Neural cell (in vitro differentiated cells): ENCODE measurements at regions not wholly inside any gene's neighbourhood (a gene's known extent, or its start where the extent isn't known, plus 50 kb on each side); places are given as distances from the start of the nearest gene placed in this dataset.

Experiments
- H2AFZ ChIP-seq: fragments of 200-600, 300-800 bp; sonication (generic), shearing (Covaris generic); 2 replicates; pipeline ENCODE4 v1.6.0; 2014; ENCODE audit warnings: low read depth, mild to moderate bottlenecking, antibody characterized with exemption, low read length, moderate library complexity
- H3F3A ChIP-seq: fragments of 200-600 bp; shearing (Covaris generic); 2 replicates; pipeline ENCODE4 v1.6.1; 2016; ENCODE audit warnings: mild to moderate bottlenecking, moderate library complexity, mixed read lengths, antibody characterized with exemption, low read length; ENCODE audit not compliant: insufficient read depth, poor library complexity, severe bottlenecking
- H3K27ac ChIP-seq: fragments of 200-600, 300-800 bp; sonication (generic), shearing (Covaris generic); 2 replicates; pipeline ENCODE4 v1.5.1; 2014; ENCODE audit warnings: mild to moderate bottlenecking, low read length, moderate library complexity
- H3K27me3 ChIP-seq: fragments of 300-800, 200-600 bp; sonication (generic), shearing (Covaris generic); 2 replicates; pipeline ENCODE4 v1.6.0; 2014; ENCODE audit warnings: mild to moderate bottlenecking, low read depth, low read length, moderate library complexity; ENCODE audit not compliant: insufficient read depth
- H3K36me3 ChIP-seq: fragments of 300-800, 200-600 bp; sonication (generic), shearing (Covaris generic); 2 replicates; pipeline ENCODE4 v1.5.1; 2014; ENCODE audit warnings: mild to moderate bottlenecking, antibody characterized with exemption, low read length, moderate library complexity; ENCODE audit not compliant: insufficient read depth
- H3K4me2 ChIP-seq: fragments of 300-800, 200-600 bp; sonication (generic), shearing (Covaris generic); 2 replicates; pipeline ENCODE4 v1.6.0; 2014; ENCODE audit warnings: mild to moderate bottlenecking, low read length
- H3K4me3 ChIP-seq: fragments of 300-800, 200-600 bp; sonication (generic), shearing (Covaris generic); 2 replicates; pipeline ENCODE4 v1.5.1; 2014; ENCODE audit warnings: mild to moderate bottlenecking, low read length, moderate library complexity
- H3K79me2 ChIP-seq: fragments of 200-600 bp; shearing (Covaris generic); replicated peaks from 2 replicates; pipeline ENCODE4 v1.6.0; 2014; ENCODE audit warnings: mild to moderate bottlenecking, low read length, moderate library complexity; ENCODE audit not compliant: insufficient read depth
- H3K9ac ChIP-seq: fragments of 300-800, 200-600 bp; sonication (generic), shearing (Covaris generic); 2 replicates; pipeline ENCODE4 v1.6.1; 2016; ENCODE audit warnings: mild to moderate bottlenecking, low read length, mixed read lengths
- H3K9me2 ChIP-seq: fragments of 200-600 bp; shearing (Covaris generic); 2 replicates; pipeline ENCODE4 v1.6.1; 2016; ENCODE audit warnings: mild to moderate bottlenecking, low read length, mixed read lengths; ENCODE audit not compliant: insufficient read depth
- H3K9me3 ChIP-seq: fragments of 200-600, 300-800 bp; sonication (generic), shearing (Covaris generic); 2 replicates; pipeline ENCODE4 v1.6.1; 2016; ENCODE audit warnings: mild to moderate bottlenecking, mixed run types, low read length, moderate library complexity, mixed read lengths
- H4K20me1 ChIP-seq: fragments of 200-600 bp; shearing (Covaris generic); 2 replicates; pipeline ENCODE4 v1.6.1; 2016; ENCODE audit warnings: mild to moderate bottlenecking, mixed run types; ENCODE audit not compliant: insufficient read depth
- CTCF ChIP-seq: fragments of 450-650 bp; IDR thresholded peaks from 2 replicates; pipeline ENCODE4 v1.5.1; 2014; ENCODE audit warnings: antibody characterized with exemption, mild to moderate bottlenecking, moderate library complexity; ENCODE audit not compliant: poor library complexity, severe bottlenecking
- EP300 ChIP-seq: fragments of 450-650 bp; conservative IDR thresholded peaks from 2 replicates; pipeline ENCODE4 v1.6.1; 2014; ENCODE audit warnings: antibody characterized with exemption, mild to moderate bottlenecking, moderate library complexity; ENCODE audit not compliant: poor library complexity, severe bottlenecking
- EZH2 ChIP-seq: fragments of 200-600, 300-800 bp; shearing (Covaris generic), sonication (generic); IDR thresholded peaks from 2 replicates; pipeline ENCODE4 v1.6.1; 2014; ENCODE audit warnings: antibody characterized with exemption, low read length, borderline replicate concordance, mild to moderate bottlenecking; ENCODE audit not compliant: insufficient read depth, poor library complexity, severe bottlenecking
- MXI1 ChIP-seq: fragments of 450-650 bp; conservative IDR thresholded peaks from 2 replicates; pipeline ENCODE4 v1.6.1; 2014; ENCODE audit warnings: antibody characterized with exemption, mild to moderate bottlenecking; ENCODE audit not compliant: poor library complexity, severe bottlenecking
- POLR2AphosphoS5 ChIP-seq: IDR thresholded peaks from 2 replicates; pipeline ENCODE4 v1.6.1; 2012
- RAD21 ChIP-seq: fragments of 450-650 bp; conservative IDR thresholded peaks from 2 replicates; pipeline ENCODE4 v1.6.1; 2014; ENCODE audit warnings: antibody characterized with exemption, mild to moderate bottlenecking, moderate library complexity
- SMC3 ChIP-seq: fragments of 450-650 bp; conservative IDR thresholded peaks from 2 replicates; pipeline ENCODE4 v1.6.1; 2014; ENCODE audit warnings: antibody characterized with exemption, mild to moderate bottlenecking, moderate library complexity; ENCODE audit not compliant: poor library complexity
- TAF1 ChIP-seq: IDR thresholded peaks from 2 replicates; pipeline ENCODE4 v1.6.1; 2012; ENCODE audit warnings: low read depth
- TF ChIP-seq, protein P1 (sequence below): IDR thresholded peaks from 2 replicates; pipeline ENCODE4 v1.6.1; 2012; ENCODE audit warnings: borderline replicate concordance

- Histone ChIP-seq H3K36me3 (no peaks in the 10 kb centered on the region), H3K9me2 (no peaks in the 10 kb centered on the region), H3K4me3 (no peak overlapping the region), H3K9me3 (no peaks in the 10 kb centered on the region), H4K20me1 (no peaks in the 10 kb centered on the region), H3K79me2 (no peaks in the 10 kb centered on the region), H3K9ac (no peak overlapping the region), H3F3A (no peaks in the 10 kb centered on the region), H3K27me3 (no peaks in the 10 kb centered on the region), H2AFZ (no peak overlapping the region), H3K27ac (no peak overlapping the region), H3K4me2 (no peak overlapping the region)
- TF ChIP-seq TAF1 (no peak), RAD21 (no peak), MXI1 (no peak), SMC3 (no peak), EZH2 (no peak), CTCF (no peak), EP300 (no peak), POLR2AphosphoS5 (no peak)
- TF ChIP-seq, protein P1, sequence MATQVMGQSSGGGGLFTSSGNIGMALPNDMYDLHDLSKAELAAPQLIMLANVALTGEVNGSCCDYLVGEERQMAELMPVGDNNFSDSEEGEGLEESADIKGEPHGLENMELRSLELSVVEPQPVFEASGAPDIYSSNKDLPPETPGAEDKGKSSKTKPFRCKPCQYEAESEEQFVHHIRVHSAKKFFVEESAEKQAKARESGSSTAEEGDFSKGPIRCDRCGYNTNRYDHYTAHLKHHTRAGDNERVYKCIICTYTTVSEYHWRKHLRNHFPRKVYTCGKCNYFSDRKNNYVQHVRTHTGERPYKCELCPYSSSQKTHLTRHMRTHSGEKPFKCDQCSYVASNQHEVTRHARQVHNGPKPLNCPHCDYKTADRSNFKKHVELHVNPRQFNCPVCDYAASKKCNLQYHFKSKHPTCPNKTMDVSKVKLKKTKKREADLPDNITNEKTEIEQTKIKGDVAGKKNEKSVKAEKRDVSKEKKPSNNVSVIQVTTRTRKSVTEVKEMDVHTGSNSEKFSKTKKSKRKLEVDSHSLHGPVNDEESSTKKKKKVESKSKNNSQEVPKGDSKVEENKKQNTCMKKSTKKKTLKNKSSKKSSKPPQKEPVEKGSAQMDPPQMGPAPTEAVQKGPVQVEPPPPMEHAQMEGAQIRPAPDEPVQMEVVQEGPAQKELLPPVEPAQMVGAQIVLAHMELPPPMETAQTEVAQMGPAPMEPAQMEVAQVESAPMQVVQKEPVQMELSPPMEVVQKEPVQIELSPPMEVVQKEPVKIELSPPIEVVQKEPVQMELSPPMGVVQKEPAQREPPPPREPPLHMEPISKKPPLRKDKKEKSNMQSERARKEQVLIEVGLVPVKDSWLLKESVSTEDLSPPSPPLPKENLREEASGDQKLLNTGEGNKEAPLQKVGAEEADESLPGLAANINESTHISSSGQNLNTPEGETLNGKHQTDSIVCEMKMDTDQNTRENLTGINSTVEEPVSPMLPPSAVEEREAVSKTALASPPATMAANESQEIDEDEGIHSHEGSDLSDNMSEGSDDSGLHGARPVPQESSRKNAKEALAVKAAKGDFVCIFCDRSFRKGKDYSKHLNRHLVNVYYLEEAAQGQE = no peak
These were observed 873.5 kb downstream of the REEP3 start for GRCh38 chr10:64394744-64395143.

DNA sequence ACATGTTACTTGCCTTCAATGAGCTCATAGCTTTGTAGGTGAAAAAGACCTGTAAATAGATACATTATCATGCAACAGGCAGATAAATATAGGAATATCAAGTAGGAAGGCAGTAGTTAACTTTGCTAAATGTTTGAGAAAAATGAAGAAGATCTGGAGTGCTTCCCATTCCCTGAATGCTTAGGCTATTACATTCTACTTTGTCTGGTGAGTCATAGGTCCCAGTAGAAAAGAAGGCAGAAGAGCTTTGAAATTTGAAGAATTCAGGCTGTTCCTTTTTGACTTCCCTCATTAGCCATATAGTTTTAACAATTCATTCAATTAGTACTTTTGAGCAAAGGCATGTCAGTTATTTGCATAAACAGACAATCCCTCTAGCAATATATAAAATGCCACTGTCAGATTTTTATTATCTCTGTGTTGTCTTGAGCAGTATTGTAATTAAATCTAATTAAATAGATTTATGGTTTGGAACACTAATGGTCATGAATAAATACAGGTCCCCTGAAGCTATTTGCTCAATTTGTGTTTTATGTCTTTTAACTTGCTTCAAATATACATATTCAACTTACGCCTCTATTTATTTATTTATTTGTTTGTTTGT lies 875.0 kb downstream of the REEP3 start:
- H3K27ac ChIP-seq = no peak overlapping the region
- H3K4me2 ChIP-seq = no peak overlapping the region

More for the DNA sequence above, 875.0 kb downstream of the REEP3 start:
- no peaks in the 10 kb centered on the region for H3K27me3 ChIP-seq
- no peaks in the 10 kb centered on the region for H3K9me3 ChIP-seq
- H3K79me2 ChIP-seq = no peaks in the 10 kb centered on the region
- H3K36me3 ChIP-seq = no peaks in the 10 kb centered on the region
- TF ChIP-seq, protein P1 = no peak
- TF ChIP-seq TAF1 (no peak), POLR2AphosphoS5 (no peak), MXI1 (no peak), CTCF (no peak), EP300 (no peak), SMC3 (no peak), EZH2 (no peak), RAD21 (no peak)
- no peak overlapping the region for H2AFZ ChIP-seq
- no peak overlapping the region for H3K4me3 ChIP-seq
- H4K20me1 ChIP-seq = no peaks in the 10 kb centered on the region
- H3F3A ChIP-seq = no peaks in the 10 kb centered on the region
- H3K9me2 ChIP-seq = no peaks in the 10 kb centered on the region
- no peak overlapping the region for H3K9ac ChIP-seq
